Liver (tissue), 8 donors: ENCODE measurements at regions not wholly inside any gene's neighbourhood (a gene's known extent, or its start where the extent isn't known, plus 50 kb on each side); places are given as distances from the start of the nearest gene placed in this dataset.

ENCODE experiments used
- DNase-seq: peaks from one replicate; pipeline ENCODE4 v3.0.0-alpha.2; 2017; ENCODE audit warnings: low spot score
- H3K27ac ChIP-seq, 2 donors: one replicate each; pipeline ENCODE4 v1.7.0; 2013; ENCODE audit warnings: inconsistent platforms in 2 of 2, low read length in 2 of 2, control low read depth in 1 of 2, low read depth in 1 of 2, mild to moderate bottlenecking in 1 of 2
- H3K27me3 ChIP-seq, 4 donors: one replicate each; pipeline versions ENCODE4 v1.6.1 to v1.7.0; 2013; ENCODE audit warnings: low read length in 3 of 4, inconsistent platforms in 1 of 4, mild to moderate bottlenecking in 1 of 4, moderate library complexity in 1 of 4; ENCODE audit not compliant: control insufficient read depth in 4 of 4, insufficient read depth in 4 of 4
- H3K36me3 ChIP-seq, 4 donors: one replicate each; pipeline versions ENCODE4 v1.6.1 to v1.7.0; 2013; ENCODE audit warnings: low read length in 3 of 4, mild to moderate bottlenecking in 3 of 4, low read depth in 1 of 4, moderate library complexity in 1 of 4; ENCODE audit not compliant: control insufficient read depth in 4 of 4, insufficient read depth in 3 of 4
- H3K4me1 ChIP-seq, 4 donors: one replicate each; pipeline versions ENCODE4 v1.6.1 to v1.7.0; 2013; ENCODE audit warnings: low read length in 3 of 4, mild to moderate bottlenecking in 3 of 4, moderate library complexity in 1 of 4; ENCODE audit not compliant: control insufficient read depth in 4 of 4, insufficient read depth in 4 of 4
- H3K4me3 ChIP-seq, 3 donors: one replicate each; pipeline versions ENCODE4 v1.6.1 to v1.7.0; 2013; ENCODE audit warnings: low read length in 3 of 3, control low read depth in 1 of 3, low read depth in 1 of 3, mild to moderate bottlenecking in 1 of 3
- H3K9ac ChIP-seq, 2 donors: one replicate each; pipeline ENCODE4 v1.7.0; 2013; ENCODE audit warnings: low read length in 2 of 2, mild to moderate bottlenecking in 2 of 2, moderate library complexity in 2 of 2, control low read depth in 1 of 2, low read depth in 1 of 2
- H3K9me3 ChIP-seq, 4 donors: one replicate each; pipeline versions ENCODE4 v1.6.1 to v1.7.0; 2013; ENCODE audit warnings: low read length in 3 of 4; ENCODE audit not compliant: control insufficient read depth in 4 of 4
- CTCF ChIP-seq: fragments of 150-350 bp; IDR thresholded peaks from 2 replicates; pipeline ENCODE4 v1.5.1; 2017; ENCODE audit warnings: improper control_type of control experiment, low read depth, low read length; ENCODE audit not compliant: missing input control
- FOXA1 ChIP-seq: IDR thresholded peaks from 2 replicates; pipeline ENCODE4 v1.6.1; 2016; ENCODE audit warnings: antibody characterized with exemption
- FOXA2 ChIP-seq: IDR thresholded peaks from 2 replicates; pipeline ENCODE4 v1.6.1; 2016; ENCODE audit warnings: antibody characterized with exemption
- GABPA ChIP-seq, 2 donors: IDR thresholded peaks in 1 of 2; conservative IDR thresholded peaks in 1 of 2; 2 replicates each; pipeline ENCODE4 v1.6.1; 2016; ENCODE audit warnings: antibody characterized with exemption in 2 of 2, mild to moderate bottlenecking in 1 of 2, moderate library complexity in 1 of 2
- HNF4A ChIP-seq, 2 donors: conservative IDR thresholded peaks; 2 replicates each; pipeline ENCODE4 v1.6.1; 2016; ENCODE audit warnings: antibody characterized with exemption in 2 of 2, mild to moderate bottlenecking in 2 of 2
- HNF4G ChIP-seq: IDR thresholded peaks from 2 replicates; pipeline ENCODE4 v1.6.1; 2016; ENCODE audit warnings: antibody characterized with exemption
- JUND ChIP-seq, 2 donors: IDR thresholded peaks; 2 replicates each; pipeline ENCODE4 v1.6.1; 2016; ENCODE audit warnings: antibody characterized with exemption in 2 of 2
- NR2F2 ChIP-seq: IDR thresholded peaks from 2 replicates; pipeline ENCODE4 v1.6.1; 2016; ENCODE audit warnings: antibody characterized with exemption
- RAD21 ChIP-seq, 2 donors: IDR thresholded peaks; 2 replicates each; pipeline ENCODE4 v1.6.1; 2016; ENCODE audit warnings: antibody characterized with exemption in 2 of 2, mild to moderate bottlenecking in 2 of 2
- REST ChIP-seq: IDR thresholded peaks from 2 replicates; pipeline ENCODE4 v1.6.1; 2016; ENCODE audit warnings: antibody characterized with exemption, mild to moderate bottlenecking
- RXRA ChIP-seq, 2 donors: IDR thresholded peaks; 2 replicates each; pipeline ENCODE4 v1.6.1; 2017 to 2018; ENCODE audit warnings: antibody characterized with exemption in 2 of 2, mild to moderate bottlenecking in 1 of 2
- SP1 ChIP-seq: IDR thresholded peaks from 2 replicates; pipeline ENCODE4 v1.6.1; 2018; ENCODE audit warnings: antibody characterized with exemption, mild to moderate bottlenecking
- TAF1 ChIP-seq: conservative IDR thresholded peaks from 2 replicates; pipeline ENCODE4 v1.6.1; 2016; ENCODE audit warnings: antibody characterized with exemption, mild to moderate bottlenecking
- YY1 ChIP-seq: IDR thresholded peaks from 2 replicates; pipeline ENCODE4 v1.6.1; 2016; ENCODE audit warnings: antibody characterized with exemption, mild to moderate bottlenecking
- WGBS: extraction: QIAGEN DNeasy Blood & Tissue Kit; methylation state at CpG from one replicate; pipeline ENCODE4 v1.1.7; 2013; 5-methylcytosine and 5-hydroxymethylcytosine counted together
- TF ChIP-seq, protein P1 (sequence below): IDR thresholded peaks from 2 replicates; pipeline ENCODE4 v1.6.1; 2016; ENCODE audit warnings: antibody characterized with exemption
- TF ChIP-seq, protein P2 (sequence below): IDR thresholded peaks from 2 replicates; pipeline ENCODE4 v1.6.1; 2016; ENCODE audit warnings: antibody characterized with exemption
- TF ChIP-seq, protein P3 (sequence below): IDR thresholded peaks from 2 replicates; pipeline ENCODE4 v1.6.1; 2016; ENCODE audit warnings: antibody characterized with exemption
- donor health status: healthy.
- donor health status: healthy.
- donor health status: healthy.
- donor health status: healthy.
- donor health status: healthy.

GRCh38 chr9:109910671-109911518 lies 130.9 kb downstream of the PALM2AKAP2 start:
- no peak for DNase-seq
- 70% methylated on average over 5 of the region's 5 CpGs for whole genome bisulfite sequencing

More at GRCh38 chr9:109910671-109911518, 130.9 kb downstream of the PALM2AKAP2 start:
- Histone ChIP-seq H3K4me3 (no peak overlapping the region), H3K9me3 (no peaks in the 10 kb centered on the region), H3K4me1 (peaks cover 1 to 27% (median 11%) of the 10 kb centered on the region in 4 donors), H3K27ac (peak overlapping the region; percentile 73), H3K36me3 (peaks cover 0 to 2% (median 1%) of the 10 kb centered on the region in 4 donors), H3K9ac (no peak overlapping the region), H3K27me3 (no peaks in the 10 kb centered on the region)
- TF ChIP-seq REST (no peak), TAF1 (no peak), GABPA (IDR thresholded peaks at IDR 0.05 in 1 of 2, conservative IDR thresholded peaks at IDR 0.05 in 1 of 2) (no peak), RAD21 (IDR thresholded peaks at IDR 0.05) (peak in 1 of 2 donors; percentile 12), FOXA1 (no peak), FOXA2 (no peak), HNF4A (conservative IDR thresholded peaks at IDR 0.05) (peak in 1 of 2 donors; percentile 5), JUND (IDR thresholded peaks at IDR 0.05) (peak in 1 of 2 donors; percentile 40), HNF4G (no peak), NR2F2 (peak; percentile 96), RXRA (IDR thresholded peaks at IDR 0.05) (peak; percentile 62 to 66), YY1 (peak; percentile 11), SP1 (peak; percentile 53), CTCF (no peak)
- TF ChIP-seq, protein P1, sequence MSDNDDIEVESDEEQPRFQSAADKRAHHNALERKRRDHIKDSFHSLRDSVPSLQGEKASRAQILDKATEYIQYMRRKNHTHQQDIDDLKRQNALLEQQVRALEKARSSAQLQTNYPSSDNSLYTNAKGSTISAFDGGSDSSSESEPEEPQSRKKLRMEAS = no peak
- TF ChIP-seq, protein P2, sequence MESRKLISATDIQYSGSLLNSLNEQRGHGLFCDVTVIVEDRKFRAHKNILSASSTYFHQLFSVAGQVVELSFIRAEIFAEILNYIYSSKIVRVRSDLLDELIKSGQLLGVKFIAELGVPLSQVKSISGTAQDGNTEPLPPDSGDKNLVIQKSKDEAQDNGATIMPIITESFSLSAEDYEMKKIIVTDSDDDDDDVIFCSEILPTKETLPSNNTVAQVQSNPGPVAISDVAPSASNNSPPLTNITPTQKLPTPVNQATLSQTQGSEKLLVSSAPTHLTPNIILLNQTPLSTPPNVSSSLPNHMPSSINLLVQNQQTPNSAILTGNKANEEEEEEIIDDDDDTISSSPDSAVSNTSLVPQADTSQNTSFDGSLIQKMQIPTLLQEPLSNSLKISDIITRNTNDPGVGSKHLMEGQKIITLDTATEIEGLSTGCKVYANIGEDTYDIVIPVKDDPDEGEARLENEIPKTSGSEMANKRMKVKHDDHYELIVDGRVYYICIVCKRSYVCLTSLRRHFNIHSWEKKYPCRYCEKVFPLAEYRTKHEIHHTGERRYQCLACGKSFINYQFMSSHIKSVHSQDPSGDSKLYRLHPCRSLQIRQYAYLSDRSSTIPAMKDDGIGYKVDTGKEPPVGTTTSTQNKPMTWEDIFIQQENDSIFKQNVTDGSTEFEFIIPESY = no peak
- TF ChIP-seq, protein P3, sequence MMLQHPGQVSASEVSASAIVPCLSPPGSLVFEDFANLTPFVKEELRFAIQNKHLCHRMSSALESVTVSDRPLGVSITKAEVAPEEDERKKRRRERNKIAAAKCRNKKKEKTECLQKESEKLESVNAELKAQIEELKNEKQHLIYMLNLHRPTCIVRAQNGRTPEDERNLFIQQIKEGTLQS = no peak
